Liver (tissue), 7 donors: ENCODE measurements at regions not wholly inside any gene's neighbourhood (a gene's known extent, or its start where the extent isn't known, plus 50 kb on each side); places are given as distances from the start of the nearest gene placed in this dataset.

ENCODE experiments used
- DNase-seq: peaks from one replicate; pipeline ENCODE4 v3.0.0-alpha.2; 2017; ENCODE audit warnings: low spot score
- H3K27ac ChIP-seq, 2 donors: one replicate each; pipeline ENCODE4 v1.7.0; 2013; ENCODE audit warnings: inconsistent platforms in 2 of 2, low read length in 2 of 2, control low read depth in 1 of 2, low read depth in 1 of 2, mild to moderate bottlenecking in 1 of 2
- H3K27me3 ChIP-seq, 4 donors: one replicate each; pipeline versions ENCODE4 v1.6.1 to v1.7.0; 2013; ENCODE audit warnings: low read length in 3 of 4, inconsistent platforms in 1 of 4, mild to moderate bottlenecking in 1 of 4, moderate library complexity in 1 of 4; ENCODE audit not compliant: control insufficient read depth in 4 of 4, insufficient read depth in 4 of 4
- H3K36me3 ChIP-seq, 4 donors: one replicate each; pipeline versions ENCODE4 v1.6.1 to v1.7.0; 2013; ENCODE audit warnings: low read length in 3 of 4, mild to moderate bottlenecking in 3 of 4, low read depth in 1 of 4, moderate library complexity in 1 of 4; ENCODE audit not compliant: control insufficient read depth in 4 of 4, insufficient read depth in 3 of 4
- H3K4me1 ChIP-seq, 4 donors: one replicate each; pipeline versions ENCODE4 v1.6.1 to v1.7.0; 2013; ENCODE audit warnings: low read length in 3 of 4, mild to moderate bottlenecking in 3 of 4, moderate library complexity in 1 of 4; ENCODE audit not compliant: control insufficient read depth in 4 of 4, insufficient read depth in 4 of 4
- H3K4me3 ChIP-seq, 3 donors: one replicate each; pipeline versions ENCODE4 v1.6.1 to v1.7.0; 2013; ENCODE audit warnings: low read length in 3 of 3, control low read depth in 1 of 3, low read depth in 1 of 3, mild to moderate bottlenecking in 1 of 3
- H3K9ac ChIP-seq, 2 donors: one replicate each; pipeline ENCODE4 v1.7.0; 2013; ENCODE audit warnings: low read length in 2 of 2, mild to moderate bottlenecking in 2 of 2, moderate library complexity in 2 of 2, control low read depth in 1 of 2, low read depth in 1 of 2
- H3K9me3 ChIP-seq, 4 donors: one replicate each; pipeline versions ENCODE4 v1.6.1 to v1.7.0; 2013; ENCODE audit warnings: low read length in 3 of 4; ENCODE audit not compliant: control insufficient read depth in 4 of 4
- EGR1 ChIP-seq, 2 donors: IDR thresholded peaks; 2 replicates each; pipeline ENCODE4 v1.6.1; 2016 to 2018; ENCODE audit warnings: antibody characterized with exemption in 2 of 2, low read depth in 2 of 2
- FOXA1 ChIP-seq: IDR thresholded peaks from 2 replicates; pipeline ENCODE4 v1.6.1; 2016; ENCODE audit warnings: antibody characterized with exemption
- FOXA2 ChIP-seq: IDR thresholded peaks from 2 replicates; pipeline ENCODE4 v1.6.1; 2016; ENCODE audit warnings: antibody characterized with exemption
- JUND ChIP-seq, 2 donors: IDR thresholded peaks; 2 replicates each; pipeline ENCODE4 v1.6.1; 2016; ENCODE audit warnings: antibody characterized with exemption in 2 of 2
- RAD21 ChIP-seq, 2 donors: IDR thresholded peaks; 2 replicates each; pipeline ENCODE4 v1.6.1; 2016; ENCODE audit warnings: antibody characterized with exemption in 2 of 2, mild to moderate bottlenecking in 2 of 2
- TAF1 ChIP-seq: conservative IDR thresholded peaks from 2 replicates; pipeline ENCODE4 v1.6.1; 2016; ENCODE audit warnings: antibody characterized with exemption, mild to moderate bottlenecking
- YY1 ChIP-seq: IDR thresholded peaks from 2 replicates; pipeline ENCODE4 v1.6.1; 2016; ENCODE audit warnings: antibody characterized with exemption, mild to moderate bottlenecking
- WGBS: extraction: QIAGEN DNeasy Blood & Tissue Kit; methylation state at CpG from one replicate; pipeline ENCODE4 v1.1.7; 2013; 5-methylcytosine and 5-hydroxymethylcytosine counted together
- TF ChIP-seq, protein P1 (sequence below): IDR thresholded peaks from 2 replicates; pipeline ENCODE4 v1.6.1; 2016; ENCODE audit warnings: antibody characterized with exemption, mild to moderate bottlenecking
- donor health status: healthy.
- donor health status: healthy.
- donor health status: healthy.
- donor health status: healthy.

DNA sequence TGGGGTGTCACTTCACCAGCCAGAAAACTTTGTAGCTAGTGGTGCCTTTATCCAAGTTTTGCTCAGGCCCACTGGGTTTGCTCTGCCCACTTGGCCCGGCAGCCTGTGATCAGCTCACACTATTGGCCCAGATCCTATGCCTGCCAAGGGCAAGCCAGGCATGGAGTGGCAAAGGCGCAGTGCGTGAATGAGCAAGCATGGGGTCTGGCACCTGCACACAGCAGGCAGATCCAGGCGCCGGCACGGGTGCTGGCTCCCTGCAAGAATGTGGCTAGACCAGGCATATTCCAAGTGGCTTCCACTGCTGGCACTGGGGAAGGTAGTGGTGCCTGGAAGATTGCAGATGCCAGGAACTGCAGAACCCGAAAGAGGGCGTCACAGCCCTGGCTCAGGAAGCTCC lies 346.9 kb downstream of the LMBRD1 start:
- no peak for TF ChIP-seq EGR1 (IDR thresholded peaks at IDR 0.05; ENCODE audit: low read depth in 2 of 2)
- no peak for TF ChIP-seq YY1
- TF ChIP-seq, protein P1, sequence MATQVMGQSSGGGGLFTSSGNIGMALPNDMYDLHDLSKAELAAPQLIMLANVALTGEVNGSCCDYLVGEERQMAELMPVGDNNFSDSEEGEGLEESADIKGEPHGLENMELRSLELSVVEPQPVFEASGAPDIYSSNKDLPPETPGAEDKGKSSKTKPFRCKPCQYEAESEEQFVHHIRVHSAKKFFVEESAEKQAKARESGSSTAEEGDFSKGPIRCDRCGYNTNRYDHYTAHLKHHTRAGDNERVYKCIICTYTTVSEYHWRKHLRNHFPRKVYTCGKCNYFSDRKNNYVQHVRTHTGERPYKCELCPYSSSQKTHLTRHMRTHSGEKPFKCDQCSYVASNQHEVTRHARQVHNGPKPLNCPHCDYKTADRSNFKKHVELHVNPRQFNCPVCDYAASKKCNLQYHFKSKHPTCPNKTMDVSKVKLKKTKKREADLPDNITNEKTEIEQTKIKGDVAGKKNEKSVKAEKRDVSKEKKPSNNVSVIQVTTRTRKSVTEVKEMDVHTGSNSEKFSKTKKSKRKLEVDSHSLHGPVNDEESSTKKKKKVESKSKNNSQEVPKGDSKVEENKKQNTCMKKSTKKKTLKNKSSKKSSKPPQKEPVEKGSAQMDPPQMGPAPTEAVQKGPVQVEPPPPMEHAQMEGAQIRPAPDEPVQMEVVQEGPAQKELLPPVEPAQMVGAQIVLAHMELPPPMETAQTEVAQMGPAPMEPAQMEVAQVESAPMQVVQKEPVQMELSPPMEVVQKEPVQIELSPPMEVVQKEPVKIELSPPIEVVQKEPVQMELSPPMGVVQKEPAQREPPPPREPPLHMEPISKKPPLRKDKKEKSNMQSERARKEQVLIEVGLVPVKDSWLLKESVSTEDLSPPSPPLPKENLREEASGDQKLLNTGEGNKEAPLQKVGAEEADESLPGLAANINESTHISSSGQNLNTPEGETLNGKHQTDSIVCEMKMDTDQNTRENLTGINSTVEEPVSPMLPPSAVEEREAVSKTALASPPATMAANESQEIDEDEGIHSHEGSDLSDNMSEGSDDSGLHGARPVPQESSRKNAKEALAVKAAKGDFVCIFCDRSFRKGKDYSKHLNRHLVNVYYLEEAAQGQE, result no peak
- no peak for TF ChIP-seq JUND (IDR thresholded peaks at IDR 0.05)
- no peak for TF ChIP-seq FOXA2
- no peak for TF ChIP-seq TAF1
- TF ChIP-seq RAD21 (IDR thresholded peaks at IDR 0.05), result no peak
- no peak for TF ChIP-seq FOXA1
- DNase-seq, result no peak
- no peaks in the 10 kb centered on the region for H3K27me3 ChIP-seq

More for the DNA sequence above, 346.9 kb downstream of the LMBRD1 start:
- Histone ChIP-seq H3K9ac (no peak overlapping the region), H3K9me3 (peaks cover 0 to 5% (median 1%) of the 10 kb centered on the region in 4 donors), H3K4me3 (no peak overlapping the region), H3K36me3 (no peaks in the 10 kb centered on the region), H3K27ac (no peak overlapping the region), H3K4me1 (no peaks in the 10 kb centered on the region)
- WGBS, result 91% methylated on average over 8 of the region's 8 CpGs
